ENCODE measurements at regions not wholly inside any gene's neighbourhood (a gene's known extent, or its start where the extent isn't known, plus 50 kb on each side); places are given as distances from the start of the nearest gene placed in this dataset.

GRCh38 chr7:36023033-36023560, 130.0 kb upstream of the EEPD1 start:
- 74 to 88% methylated on average over 2 of the region's 2 CpGs for WGBS, 2 donors (ENCODE audit: low coverage in 1 of 2)

GRCh38 chr7:36025190-36025589, 127.9 kb upstream of the EEPD1 start:
- no peak overlapping the region for H3K4me3 ChIP-seq
- H3K4me1 ChIP-seq = no peaks in the 10 kb centered on the region
- H3K9me3 ChIP-seq = no peaks in the 10 kb centered on the region
- H3K36me3 ChIP-seq = no peaks in the 10 kb centered on the region
- no peak for DNase-seq
- intact Hi-C loops (cut with DNase I; ENCODE audit: low total_unique reads) = no loop called here
- in situ Hi-C loops (cut with MboI; ENCODE audit: low pct_ligation_motif_present in 1 of 4, low pct_unique_long_range_greater_than_20kb in 1 of 4, low sequenced_read_pairs in 3 of 4) = no loop called here
- 92% methylated on average over 4 of the region's 4 CpGs; no CpG with 5 or more reads in 1 of the 2 donors for WGBS, 2 donors (ENCODE audit: low coverage in 1 of 2)
- TF ChIP-seq POLR2AphosphoS5 (IDR thresholded peaks at IDR 0.05) (no peak), EP300 (IDR thresholded peaks at IDR 0.05; ENCODE audit: low read depth) (no peak), CTCF (IDR thresholded peaks at IDR 0.05) (no peak)
- no peak overlapping the region for H3K27ac ChIP-seq
- H3K27me3 ChIP-seq = no peaks in the 10 kb centered on the region

More at GRCh38 chr7:36023033-36023560, 130.0 kb upstream of the EEPD1 start:
- Histone ChIP-seq H3K27ac (no peak overlapping the region), H3K9me3 (no peaks in the 10 kb centered on the region), H3K27me3 (no peaks in the 10 kb centered on the region), H3K4me1 (no peaks in the 10 kb centered on the region), H3K36me3 (no peaks in the 10 kb centered on the region), H3K4me3 (no peak overlapping the region)
- no peak for TF ChIP-seq POLR2AphosphoS5 (IDR thresholded peaks at IDR 0.05)
- no peak for TF ChIP-seq CTCF (IDR thresholded peaks at IDR 0.05)
- no peak for TF ChIP-seq POLR2A (IDR thresholded peaks at IDR 0.05)
- TF ChIP-seq EP300 (IDR thresholded peaks at IDR 0.05; ENCODE audit: low read depth) = no peak
- DNase-seq = no peak
- intact Hi-C loops (cut with DNase I; ENCODE audit: low total_unique reads) (no loop called here), in situ Hi-C loops (cut with MboI; ENCODE audit: low pct_ligation_motif_present in 1 of 4, low pct_unique_long_range_greater_than_20kb in 1 of 4, low sequenced_read_pairs in 3 of 4) (no loop called here)

- TF ChIP-seq POLR2AphosphoS5 (IDR thresholded peaks at IDR 0.05) (no peak), EP300 (IDR thresholded peaks at IDR 0.05; ENCODE audit: low read depth) (no peak), CTCF (IDR thresholded peaks at IDR 0.05) (no peak), POLR2A (IDR thresholded peaks at IDR 0.05) (no peak)
- Histone ChIP-seq H3K36me3 (no peaks in the 10 kb centered on the region), H3K9me3 (no peaks in the 10 kb centered on the region), H3K4me1 (no peaks in the 10 kb centered on the region), H3K4me3 (no peak overlapping the region), H3K27ac (no peak overlapping the region), H3K27me3 (no peaks in the 10 kb centered on the region)
- WGBS, 2 donors (ENCODE audit: low coverage in 1 of 2) = 64 to 83% methylated on average over 2 to 4 of the region's 4 CpGs
- in situ Hi-C loops (cut with MboI; ENCODE audit: low pct_ligation_motif_present in 1 of 4, low pct_unique_long_range_greater_than_20kb in 1 of 4, low sequenced_read_pairs in 3 of 4) = no loop called here
- DNase-seq = no peak
- intact Hi-C loops (cut with DNase I; ENCODE audit: low total_unique reads) = no loop called here
Measured at GRCh38 chr7:36029311-36029710, 123.7 kb upstream of the EEPD1 start.

- intact Hi-C loops (cut with DNase I; ENCODE audit: low total_unique reads) = no loop called here
- Histone ChIP-seq H3K36me3 (no peaks in the 10 kb centered on the region), H3K27me3 (no peaks in the 10 kb centered on the region), H3K9me3 (no peaks in the 10 kb centered on the region), H3K27ac (no peak overlapping the region), H3K4me1 (no peaks in the 10 kb centered on the region), H3K4me3 (no peak overlapping the region)
- in situ Hi-C loops (cut with MboI; ENCODE audit: low pct_ligation_motif_present in 1 of 4, low pct_unique_long_range_greater_than_20kb in 1 of 4, low sequenced_read_pairs in 3 of 4) = no loop called here
- TF ChIP-seq POLR2A (IDR thresholded peaks at IDR 0.05) (no peak), CTCF (IDR thresholded peaks at IDR 0.05) (no peak), EP300 (IDR thresholded peaks at IDR 0.05; ENCODE audit: low read depth) (no peak), POLR2AphosphoS5 (IDR thresholded peaks at IDR 0.05) (no peak)
- DNase-seq = no peak
- WGBS, 2 donors (ENCODE audit: low coverage in 1 of 2) = 50 to 89% methylated on average over 2 to 3 of the region's 3 CpGs
Measured at GRCh38 chr7:36029853-36030515, 123.1 kb upstream of the EEPD1 start.
